K562 (cell line): ENCODE measurements at regions not wholly inside any gene's neighbourhood (a gene's known extent, or its start where the extent isn't known, plus 50 kb on each side); places are given as distances from the start of the nearest gene placed in this dataset.

ENCODE experiments used
- BHLHE40 ChIP-seq: IDR thresholded peaks from 2 replicates; pipeline ENCODE4 v1.6.1; 2011; ENCODE audit warnings: low read length, improper control_type of control experiment
- CTCF ChIP-seq, 3 experiments: IDR thresholded peaks in 2 of 3; conservative IDR thresholded peaks in 1 of 3; 2 replicates each; pipeline ENCODE4 v1.5.1; 2011 to 2012; ENCODE audit warnings: low read length in 3 of 3, mild to moderate bottlenecking in 3 of 3, control low read depth in 2 of 3, improper control_type of control experiment in 1 of 3, inconsistent platforms in 1 of 3, low read depth in 1 of 3, mixed read lengths in 1 of 3, moderate library complexity in 1 of 3; ENCODE audit not compliant: insufficient read depth in 2 of 3
- RFX1 ChIP-seq: fragments of 450-650 bp; IDR thresholded peaks from 2 replicates; pipeline ENCODE4 v1.6.1; 2016; ENCODE audit warnings: mild to moderate bottlenecking, moderate library complexity
- SIN3A ChIP-seq, 2 experiments: fragments of 150-350 bp in 1 of 2; IDR thresholded peaks; 2 replicates each; pipeline ENCODE4 v1.6.1; 2011 to 2016; ENCODE audit warnings: borderline replicate concordance in 2 of 2, low read depth in 2 of 2, low read length in 2 of 2, mild to moderate bottlenecking in 2 of 2, moderate library complexity in 2 of 2; ENCODE audit not compliant: control insufficient read depth in 1 of 2
- SMARCE1 ChIP-seq: fragments of 450-650 bp; IDR thresholded peaks from 2 replicates; pipeline ENCODE4 v1.7.1; 2016; ENCODE audit warnings: mild to moderate bottlenecking

- no peak for TF ChIP-seq RFX1
- TF ChIP-seq CTCF (IDR thresholded peaks at IDR 0.05 in 2 of 3, conservative IDR thresholded peaks at IDR 0.05 in 1 of 3; ENCODE audit: insufficient read depth in 2 of 3, low read depth in 1 of 3, low read length in 3 of 3), result no peak
- TF ChIP-seq SIN3A (IDR thresholded peaks at IDR 0.05; ENCODE audit: borderline replicate concordance in 2 of 2, control insufficient read depth in 1 of 2, low read depth in 2 of 2, low read length in 2 of 2), result no peak
- no peak for TF ChIP-seq BHLHE40
- no peak for TF ChIP-seq SMARCE1
These were observed 116.2 kb upstream of the TMEM260 start for GRCh38 chr14:56463271-56463890.
